Astrocyte (in vitro differentiated cells and primary cell): ENCODE measurements at regions not wholly inside any gene's neighbourhood (a gene's known extent, or its start where the extent isn't known, plus 50 kb on each side); places are given as distances from the start of the nearest gene placed in this dataset.

ENCODE experiments used
- DNase-seq: peaks from one replicate; pipeline ENCODE4 v3.0.0-alpha.2; 2010; ENCODE audit warnings: low read depth
- FAIRE-seq: peaks from 2 replicates; lab custom pipeline; 2011; peaks lifted over from hg19 to GRCh38; lab: Jason Lieb, UNC
- H2AFZ ChIP-seq: 2 replicates; pipeline ENCODE4 v1.6.0; 2012; ENCODE audit warnings: low read depth, low read length, inconsistent platforms
- H3K27ac ChIP-seq: 2 replicates; pipeline ENCODE4 v1.5.1; 2011; ENCODE audit warnings: low read depth, low read length, inconsistent platforms
- H3K27me3 ChIP-seq: 2 replicates; pipeline ENCODE4 v1.6.0; 2011; ENCODE audit warnings: low read length, inconsistent platforms; ENCODE audit not compliant: insufficient read depth
- H3K36me3 ChIP-seq: 2 replicates; pipeline ENCODE4 v1.5.1; 2011; ENCODE audit warnings: low read length, inconsistent platforms; ENCODE audit not compliant: insufficient read depth
- H3K4me1 ChIP-seq: 2 replicates; pipeline ENCODE4 v1.5.1; 2011; ENCODE audit warnings: low read length, inconsistent platforms; ENCODE audit not compliant: insufficient read depth
- H3K4me2 ChIP-seq: 2 replicates; pipeline ENCODE4 v1.6.0; 2012; ENCODE audit warnings: low read length, inconsistent platforms
- H3K4me3 ChIP-seq: 2 replicates; pipeline ENCODE4 v1.5.1; 2011; ENCODE audit warnings: low read depth, mild to moderate bottlenecking, low read length, inconsistent platforms; ENCODE audit not compliant: insufficient read depth
- H3K79me2 ChIP-seq: 2 replicates; pipeline ENCODE4 v1.6.0; 2012; ENCODE audit warnings: mild to moderate bottlenecking, low read length, inconsistent platforms; ENCODE audit not compliant: insufficient read depth
- H3K9ac ChIP-seq: 2 replicates; pipeline ENCODE4 v1.6.0; 2012; ENCODE audit warnings: mild to moderate bottlenecking, low read length, inconsistent platforms
- H3K9me3 ChIP-seq: 2 replicates; pipeline ENCODE4 v1.5.1; 2012; ENCODE audit warnings: low read depth, mild to moderate bottlenecking, low read length, inconsistent platforms; ENCODE audit not compliant: insufficient read depth
- H4K20me1 ChIP-seq: 2 replicates; pipeline ENCODE4 v1.6.0; 2012; ENCODE audit warnings: low read length, inconsistent platforms; ENCODE audit not compliant: insufficient read depth
- H3K27ac Mint-ChIP-seq: one replicate; pipeline ENCODE4 v1.8.0; 2021; ENCODE audit warnings: mild to moderate bottlenecking, mixed read lengths; ENCODE audit not compliant: unreplicated experiment
- H3K27me3 Mint-ChIP-seq: one replicate; pipeline ENCODE4 v1.8.0; 2021; ENCODE audit warnings: low read depth, mixed read lengths; ENCODE audit not compliant: unreplicated experiment
- H3K36me3 Mint-ChIP-seq: one replicate; pipeline ENCODE4 v1.8.0; 2021; ENCODE audit warnings: low read depth, mixed read lengths; ENCODE audit not compliant: unreplicated experiment
- H3K4me1 Mint-ChIP-seq: one replicate; pipeline ENCODE4 v1.8.0; 2021; ENCODE audit warnings: low read depth, mixed read lengths; ENCODE audit not compliant: unreplicated experiment
- H3K4me3 Mint-ChIP-seq: one replicate; pipeline ENCODE4 v1.8.0; 2021; ENCODE audit warnings: mild to moderate bottlenecking, moderate library complexity, mixed read lengths; ENCODE audit not compliant: unreplicated experiment
- H3K9me3 Mint-ChIP-seq: one replicate; pipeline ENCODE4 v1.8.0; 2021; ENCODE audit warnings: mild to moderate bottlenecking, mixed read lengths; ENCODE audit not compliant: unreplicated experiment
- EZH2 ChIP-seq: IDR thresholded peaks from 2 replicates; pipeline ENCODE4 v1.6.1; 2012; ENCODE audit warnings: mild to moderate bottlenecking, low read length, inconsistent platforms; ENCODE audit not compliant: insufficient read depth
- TF ChIP-seq, protein P1 (sequence below): IDR thresholded peaks from 2 replicates; pipeline ENCODE4 v1.5.1; 2011; ENCODE audit warnings: low read depth, mild to moderate bottlenecking, inconsistent platforms, low read length, moderate library complexity; ENCODE audit not compliant: insufficient read depth

DNA sequence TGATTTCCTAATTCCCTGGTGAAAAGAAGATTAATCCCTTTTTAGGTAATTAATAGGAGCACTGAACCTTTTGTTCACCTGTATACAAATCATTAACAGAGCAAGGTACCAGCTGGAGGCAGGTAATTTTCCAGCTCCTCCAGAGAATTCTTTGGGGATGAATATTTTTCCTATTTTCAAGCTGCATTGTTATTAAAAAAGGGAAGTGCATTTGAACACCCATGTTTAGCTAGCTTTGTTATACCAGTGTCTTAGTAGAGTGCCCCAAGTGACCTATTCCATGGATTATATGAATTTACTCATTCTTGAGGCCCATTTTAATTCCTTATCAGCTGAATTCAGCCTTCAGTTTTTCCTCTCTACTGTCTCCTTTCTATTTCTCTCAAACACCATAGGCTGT is 73.2 kb upstream of the GOT2 start:
- Histone ChIP-seq H3K4me1 (no peaks in the 10 kb centered on the region), H3K79me2 (no peaks in the 10 kb centered on the region), H4K20me1 (no peaks in the 10 kb centered on the region), H3K27me3 (no peaks in the 10 kb centered on the region), H3K36me3 (no peaks in the 10 kb centered on the region), H3K27ac (no peak overlapping the region), H3K4me2 (no peak overlapping the region), H2AFZ (no peak overlapping the region), H3K9me3 (no peaks in the 10 kb centered on the region), H3K4me3 (no peak overlapping the region), H3K9ac (no peak overlapping the region)
- Mint-ChIP-seq H3K4me3 (no peak overlapping the region), H3K4me1 (no peaks in the 10 kb centered on the region), H3K9me3 (peaks cover 6% of the 10 kb centered on the region), H3K27ac (no peak overlapping the region), H3K36me3 (no peaks in the 10 kb centered on the region), H3K27me3 (no peaks in the 10 kb centered on the region)
- FAIRE-seq (no peak), DNase-seq (no peak)
- TF ChIP-seq EZH2 = no peak
- TF ChIP-seq, protein P1, sequence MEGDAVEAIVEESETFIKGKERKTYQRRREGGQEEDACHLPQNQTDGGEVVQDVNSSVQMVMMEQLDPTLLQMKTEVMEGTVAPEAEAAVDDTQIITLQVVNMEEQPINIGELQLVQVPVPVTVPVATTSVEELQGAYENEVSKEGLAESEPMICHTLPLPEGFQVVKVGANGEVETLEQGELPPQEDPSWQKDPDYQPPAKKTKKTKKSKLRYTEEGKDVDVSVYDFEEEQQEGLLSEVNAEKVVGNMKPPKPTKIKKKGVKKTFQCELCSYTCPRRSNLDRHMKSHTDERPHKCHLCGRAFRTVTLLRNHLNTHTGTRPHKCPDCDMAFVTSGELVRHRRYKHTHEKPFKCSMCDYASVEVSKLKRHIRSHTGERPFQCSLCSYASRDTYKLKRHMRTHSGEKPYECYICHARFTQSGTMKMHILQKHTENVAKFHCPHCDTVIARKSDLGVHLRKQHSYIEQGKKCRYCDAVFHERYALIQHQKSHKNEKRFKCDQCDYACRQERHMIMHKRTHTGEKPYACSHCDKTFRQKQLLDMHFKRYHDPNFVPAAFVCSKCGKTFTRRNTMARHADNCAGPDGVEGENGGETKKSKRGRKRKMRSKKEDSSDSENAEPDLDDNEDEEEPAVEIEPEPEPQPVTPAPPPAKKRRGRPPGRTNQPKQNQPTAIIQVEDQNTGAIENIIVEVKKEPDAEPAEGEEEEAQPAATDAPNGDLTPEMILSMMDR = no peak

GRCh38 chr16:58801838-58802237 is 67.7 kb upstream of the GOT2 start:
- H3K36me3 Mint-ChIP-seq = no peaks in the 10 kb centered on the region
- no peak overlapping the region for H3K27ac Mint-ChIP-seq

DNA sequence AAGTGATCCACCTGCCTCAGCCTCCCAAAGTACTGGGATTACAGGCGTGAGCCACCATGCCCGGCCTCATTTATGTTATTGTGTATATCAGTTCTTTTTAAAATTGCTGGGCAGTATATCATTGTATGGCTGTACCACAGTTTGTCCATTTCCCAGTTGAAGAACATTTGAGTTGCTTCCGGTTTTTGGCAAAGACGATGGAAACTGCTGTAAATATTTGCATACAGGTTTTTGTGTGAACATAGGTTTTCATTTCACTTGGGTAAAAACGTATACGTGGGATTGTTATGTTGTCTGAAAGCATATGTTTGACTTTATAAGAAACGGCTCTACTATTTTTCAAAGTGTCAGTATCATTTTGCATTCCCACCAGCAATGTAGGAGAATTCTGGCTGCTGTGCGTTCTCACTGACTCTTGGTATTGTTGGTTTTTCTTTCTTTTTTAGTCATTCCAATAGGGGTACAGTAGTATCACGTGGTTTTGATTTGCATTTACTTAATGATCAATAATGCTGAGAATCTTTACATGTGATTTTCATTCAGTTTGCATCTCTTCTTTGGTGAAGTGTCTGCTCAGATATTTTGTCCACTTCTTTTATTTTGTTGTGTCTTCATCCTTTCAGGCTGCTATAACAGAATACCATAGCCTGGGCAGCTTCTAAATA is 63.2 kb upstream of the GOT2 start:
- no peaks in the 10 kb centered on the region for H3K79me2 ChIP-seq
- H3K27me3 ChIP-seq = no peaks in the 10 kb centered on the region
- no peak overlapping the region for H3K27ac ChIP-seq
- H3K4me1 ChIP-seq = no peaks in the 10 kb centered on the region
- H3K4me3 Mint-ChIP-seq = no peak overlapping the region
- H3K36me3 ChIP-seq = no peaks in the 10 kb centered on the region
- no peaks in the 10 kb centered on the region for H3K9me3 ChIP-seq
- H3K27me3 Mint-ChIP-seq = no peaks in the 10 kb centered on the region
- DNase-seq = no peak
- H2AFZ ChIP-seq = no peak overlapping the region
- no peak for TF ChIP-seq EZH2
- TF ChIP-seq, protein P1 = no peak
- H3K4me2 ChIP-seq = no peak overlapping the region
- no peaks in the 10 kb centered on the region for H3K4me1 Mint-ChIP-seq
- H3K4me3 ChIP-seq = no peak overlapping the region
- no peak overlapping the region for H3K27ac Mint-ChIP-seq
- H3K9ac ChIP-seq = no peak overlapping the region
- H3K9me3 Mint-ChIP-seq = peaks cover 2% of the 10 kb centered on the region
- no peaks in the 10 kb centered on the region for H3K36me3 Mint-ChIP-seq
- H4K20me1 ChIP-seq = no peaks in the 10 kb centered on the region
- no peak for FAIRE-seq

More at GRCh38 chr16:58801838-58802237, 67.7 kb upstream of the GOT2 start:
- Histone ChIP-seq H3K27ac (no peak overlapping the region), H3K79me2 (no peaks in the 10 kb centered on the region), H3K9me3 (no peaks in the 10 kb centered on the region), H3K4me3 (no peak overlapping the region), H4K20me1 (no peaks in the 10 kb centered on the region), H3K4me1 (no peaks in the 10 kb centered on the region), H2AFZ (no peak overlapping the region), H3K9ac (no peak overlapping the region), H3K4me2 (no peak overlapping the region), H3K36me3 (no peaks in the 10 kb centered on the region), H3K27me3 (no peaks in the 10 kb centered on the region)
- no peak for FAIRE-seq
- H3K27me3 Mint-ChIP-seq = no peaks in the 10 kb centered on the region
- no peak overlapping the region for H3K4me3 Mint-ChIP-seq
- TF ChIP-seq EZH2 = no peak
- TF ChIP-seq, protein P1 = no peak
- DNase-seq = no peak
- no peaks in the 10 kb centered on the region for H3K4me1 Mint-ChIP-seq
- peaks cover 8% of the 10 kb centered on the region for H3K9me3 Mint-ChIP-seq
